ENCODE measurements at regions not wholly inside any gene's neighbourhood (a gene's known extent, or its start where the extent isn't known, plus 50 kb on each side); places are given as distances from the start of the nearest gene placed in this dataset.

DNA sequence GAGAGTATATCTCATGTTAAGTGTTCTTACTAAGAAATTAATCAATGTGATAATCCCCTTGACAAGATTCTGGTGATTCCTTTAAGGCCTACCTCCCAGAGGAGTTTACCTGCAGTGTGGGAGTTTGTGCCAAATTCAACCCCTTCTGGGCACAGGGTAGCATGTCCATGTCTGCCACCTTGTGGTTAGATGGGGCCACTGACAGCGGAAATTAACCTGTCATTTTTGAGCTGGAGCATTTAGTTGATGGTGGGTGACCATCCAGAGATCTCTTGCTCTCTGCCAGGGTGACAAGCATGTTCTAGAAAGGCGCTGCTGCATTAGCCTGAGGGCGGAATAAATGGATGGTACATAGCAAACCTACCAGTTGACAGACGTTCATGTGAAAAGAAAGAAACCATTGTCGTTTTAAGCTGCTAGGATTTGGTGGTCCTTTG, 132.2 kb downstream of the FBXO4 start:
- H2AFZ ChIP-seq (ENCODE audit: low read depth, low read length, poor library complexity, severe bottlenecking): peak overlapping the region; percentile 40
- peak; percentile 97 for ATAC-seq
- POLR2A ChIA-PET: interaction anchor here (1.3 kb wide), 1 partner anchor 201 kb away, joined by 5 read pairs; no protein-coding TSS in a partner anchor
- H3K79me2 ChIP-seq (ENCODE audit: insufficient read depth, low read length): no peaks in the 10 kb centered on the region
- DNase-seq (ENCODE audit: low read depth, low spot score): peak; percentile 51
- CTCF ChIA-PET: interaction anchor here (0.6 to 6.2 kb wide), 25 partner anchors 9 to 832 kb away, joined by 3 to 98 read pairs (median 5); partner anchors contain the start of genes FBXO4 and RIMOC1
- no peak overlapping the region for H3K4me3 ChIP-seq (replicated peaks in 1 of 2; ENCODE audit: low read depth in 1 of 2, low read length in 2 of 2)
- no peaks in the 10 kb centered on the region for H4K20me1 ChIP-seq (ENCODE audit: insufficient read depth)
- BruUV-seq (replicated peaks): no TSS peak
- TF ChIP-seq TCF7L2 (IDR thresholded peaks at IDR 0.05; ENCODE audit: borderline replicate concordance, extremely low read depth, insufficient read depth, insufficient read length) (no peak), JUND (IDR thresholded peaks at IDR 0.05) (no peak), RAD21 (IDR thresholded peaks at IDR 0.05; ENCODE audit: low read depth) (peak; percentile 76), EGR1 (IDR thresholded peaks at IDR 0.05; ENCODE audit: low read depth) (no peak), EZH2 (IDR thresholded peaks at IDR 0.05) (no peak), ZFX (IDR thresholded peaks at IDR 0.05) (no peak), CEBPB (IDR thresholded peaks at IDR 0.05; ENCODE audit: low read depth) (no peak)
- TF ChIP-seq, protein P1, sequence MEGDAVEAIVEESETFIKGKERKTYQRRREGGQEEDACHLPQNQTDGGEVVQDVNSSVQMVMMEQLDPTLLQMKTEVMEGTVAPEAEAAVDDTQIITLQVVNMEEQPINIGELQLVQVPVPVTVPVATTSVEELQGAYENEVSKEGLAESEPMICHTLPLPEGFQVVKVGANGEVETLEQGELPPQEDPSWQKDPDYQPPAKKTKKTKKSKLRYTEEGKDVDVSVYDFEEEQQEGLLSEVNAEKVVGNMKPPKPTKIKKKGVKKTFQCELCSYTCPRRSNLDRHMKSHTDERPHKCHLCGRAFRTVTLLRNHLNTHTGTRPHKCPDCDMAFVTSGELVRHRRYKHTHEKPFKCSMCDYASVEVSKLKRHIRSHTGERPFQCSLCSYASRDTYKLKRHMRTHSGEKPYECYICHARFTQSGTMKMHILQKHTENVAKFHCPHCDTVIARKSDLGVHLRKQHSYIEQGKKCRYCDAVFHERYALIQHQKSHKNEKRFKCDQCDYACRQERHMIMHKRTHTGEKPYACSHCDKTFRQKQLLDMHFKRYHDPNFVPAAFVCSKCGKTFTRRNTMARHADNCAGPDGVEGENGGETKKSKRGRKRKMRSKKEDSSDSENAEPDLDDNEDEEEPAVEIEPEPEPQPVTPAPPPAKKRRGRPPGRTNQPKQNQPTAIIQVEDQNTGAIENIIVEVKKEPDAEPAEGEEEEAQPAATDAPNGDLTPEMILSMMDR (IDR thresholded peaks at IDR 0.05 in 2 of 3, conservative IDR thresholded peaks at IDR 0.05 in 1 of 3; ENCODE audit: borderline replicate concordance in 1 of 3, insufficient read depth in 1 of 3, low read depth in 2 of 3, low read length in 2 of 3): peak; percentile 52 to 87 (median 79); a peak in 5 of 6 replicates
- RAD21 ChIA-PET (ENCODE audit: low non-redundant PET in 1 of 2, low total read pairs in 2 of 2, uncharacterized antibody in 2 of 2, unreplicated experiment in 2 of 2): interaction anchor here (1.0 to 1.5 kb wide), 3 partner anchors 200 to 202 kb away, joined by 5 to 14 read pairs (median 9); no protein-coding TSS in a partner anchor
- no peaks in the 10 kb centered on the region; the same call in 1 of the 2 replicates for H3K27me3 ChIP-seq (ENCODE audit: insufficient read depth, low read length)
- no peaks in the 10 kb centered on the region for H3K36me3 ChIP-seq (ENCODE audit: control insufficient read depth in 1 of 2, insufficient read depth in 2 of 2, low read length in 2 of 2)
- no peak overlapping the region for H3K9ac ChIP-seq (ENCODE audit: low read length)
- intact Hi-C loops (cut with micrococcal nuclease): loop anchor here (1.0 to 5.0 kb wide), 3 partner anchors 201 to 830 kb away; no protein-coding TSS in a partner anchor
- H3K4me2 ChIP-seq (ENCODE audit: low read length): 0 out of 2 replicates have a peak overlapping the region, but pooled peaks have one; percentile 8
- no peaks in the 10 kb centered on the region for H3K4me1 ChIP-seq (ENCODE audit: control insufficient read depth in 1 of 2, insufficient read depth in 2 of 2, low read length in 2 of 2)
- no peaks in the 10 kb centered on the region for H3K9me3 ChIP-seq (ENCODE audit: control insufficient read depth in 1 of 2, insufficient read depth in 1 of 2, low read depth in 1 of 2, low read length in 2 of 2)
- no peak overlapping the region for H3K27ac ChIP-seq (ENCODE audit: low read depth, low read length)
- no peaks in the 10 kb centered on the region for H3K9me2 ChIP-seq (ENCODE audit: insufficient read depth)
